ENCODE measurements at regions not wholly inside any gene's neighbourhood (a gene's known extent, or its start where the extent isn't known, plus 50 kb on each side); places are given as distances from the start of the nearest gene placed in this dataset.

DNA sequence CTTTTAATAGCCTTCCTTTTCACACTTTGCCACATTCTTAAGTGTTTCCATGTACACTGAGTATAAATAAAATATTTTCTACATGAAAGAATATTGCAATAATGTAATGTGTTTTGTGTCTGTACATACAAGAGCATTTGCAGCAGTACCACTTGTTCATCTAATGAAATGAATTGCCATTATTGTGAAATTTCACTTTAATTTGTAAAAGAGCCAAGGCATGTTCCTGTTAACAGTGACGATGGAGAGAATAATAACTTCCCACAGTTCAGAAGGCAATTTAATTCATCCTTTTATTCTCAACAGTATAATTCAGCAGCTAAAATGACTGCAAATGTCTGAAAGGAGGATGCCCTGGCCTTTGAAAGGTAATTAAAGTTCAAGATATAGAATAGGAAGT lies 853.9 kb downstream of the LRRTM4 start:
- Histone ChIP-seq H4K20me1 (ENCODE audit: control insufficient read depth, insufficient read depth, low read depth, low read length) (no peaks in the 10 kb centered on the region), H3K4me3 (ENCODE audit: low read length) (no peak overlapping the region), H3K4me1 (ENCODE audit: control insufficient read depth, low read length) (no peaks in the 10 kb centered on the region), H3K4me2 (ENCODE audit: low read length) (no peak overlapping the region), H3K9me3 (ENCODE audit: control insufficient read depth, insufficient read depth, low read length) (no peaks in the 10 kb centered on the region), H3F3A (ENCODE audit: control insufficient read depth, insufficient read depth) (no peaks in the 10 kb centered on the region), H3K27me3 (ENCODE audit: control insufficient read depth, low read length) (no peaks in the 10 kb centered on the region), H3K27ac (ENCODE audit: low read depth, low read length) (no peak overlapping the region), H3K36me3 (ENCODE audit: control insufficient read depth, low read length) (no peaks in the 10 kb centered on the region), H3K79me2 (ENCODE audit: control insufficient read depth, low read length) (no peaks in the 10 kb centered on the region), H3K9me2 (replicated peaks; ENCODE audit: control insufficient read depth, low read length) (no peaks in the 10 kb centered on the region)
- TF ChIP-seq, protein P1, sequence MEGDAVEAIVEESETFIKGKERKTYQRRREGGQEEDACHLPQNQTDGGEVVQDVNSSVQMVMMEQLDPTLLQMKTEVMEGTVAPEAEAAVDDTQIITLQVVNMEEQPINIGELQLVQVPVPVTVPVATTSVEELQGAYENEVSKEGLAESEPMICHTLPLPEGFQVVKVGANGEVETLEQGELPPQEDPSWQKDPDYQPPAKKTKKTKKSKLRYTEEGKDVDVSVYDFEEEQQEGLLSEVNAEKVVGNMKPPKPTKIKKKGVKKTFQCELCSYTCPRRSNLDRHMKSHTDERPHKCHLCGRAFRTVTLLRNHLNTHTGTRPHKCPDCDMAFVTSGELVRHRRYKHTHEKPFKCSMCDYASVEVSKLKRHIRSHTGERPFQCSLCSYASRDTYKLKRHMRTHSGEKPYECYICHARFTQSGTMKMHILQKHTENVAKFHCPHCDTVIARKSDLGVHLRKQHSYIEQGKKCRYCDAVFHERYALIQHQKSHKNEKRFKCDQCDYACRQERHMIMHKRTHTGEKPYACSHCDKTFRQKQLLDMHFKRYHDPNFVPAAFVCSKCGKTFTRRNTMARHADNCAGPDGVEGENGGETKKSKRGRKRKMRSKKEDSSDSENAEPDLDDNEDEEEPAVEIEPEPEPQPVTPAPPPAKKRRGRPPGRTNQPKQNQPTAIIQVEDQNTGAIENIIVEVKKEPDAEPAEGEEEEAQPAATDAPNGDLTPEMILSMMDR (IDR thresholded peaks at IDR 0.05; ENCODE audit: low read depth, low read length, poor library complexity, severe bottlenecking), result no peak
- no peak for TF ChIP-seq EZH2phosphoT487 (IDR thresholded peaks at IDR 0.05; ENCODE audit: borderline replicate concordance, low read length)

DNA sequence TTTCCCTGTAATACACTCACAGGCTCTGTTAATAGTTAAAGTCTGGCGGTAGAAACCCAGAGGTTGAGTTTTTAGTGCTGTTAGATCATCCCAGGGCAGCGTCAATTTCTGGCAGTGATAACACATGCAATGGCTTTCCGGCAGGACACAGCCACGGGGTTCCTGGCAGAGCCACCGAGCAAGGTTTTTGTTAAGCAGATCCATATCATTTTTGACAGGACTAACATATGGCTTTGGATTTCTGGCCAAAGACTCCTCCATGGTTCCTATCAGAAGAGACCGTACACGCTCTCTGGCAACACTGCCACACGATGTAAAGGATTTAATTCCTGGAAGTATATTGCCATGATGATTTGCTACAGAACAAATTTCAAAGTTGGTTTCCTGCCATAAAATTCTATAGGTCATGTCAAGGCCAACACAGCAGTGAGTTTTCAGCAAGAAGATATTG lies 854.3 kb downstream of the LRRTM4 start:
- Histone ChIP-seq H3F3A (ENCODE audit: control insufficient read depth, insufficient read depth) (no peaks in the 10 kb centered on the region), H3K9me2 (replicated peaks; ENCODE audit: control insufficient read depth, low read length) (no peaks in the 10 kb centered on the region), H3K4me3 (ENCODE audit: low read length) (no peak overlapping the region), H3K27me3 (ENCODE audit: control insufficient read depth, low read length) (no peaks in the 10 kb centered on the region), H4K20me1 (ENCODE audit: control insufficient read depth, insufficient read depth, low read depth, low read length) (no peaks in the 10 kb centered on the region), H3K79me2 (ENCODE audit: control insufficient read depth, low read length) (no peaks in the 10 kb centered on the region), H3K36me3 (ENCODE audit: control insufficient read depth, low read length) (no peaks in the 10 kb centered on the region), H3K9me3 (ENCODE audit: control insufficient read depth, insufficient read depth, low read length) (no peaks in the 10 kb centered on the region), H3K4me2 (ENCODE audit: low read length) (no peak overlapping the region), H3K27ac (ENCODE audit: low read depth, low read length) (no peak overlapping the region), H3K4me1 (ENCODE audit: control insufficient read depth, low read length) (no peaks in the 10 kb centered on the region)
- TF ChIP-seq, protein P1 (IDR thresholded peaks at IDR 0.05; ENCODE audit: low read depth, low read length, poor library complexity, severe bottlenecking), result no peak
- no peak for TF ChIP-seq EZH2phosphoT487 (IDR thresholded peaks at IDR 0.05; ENCODE audit: borderline replicate concordance, low read length)

DNA sequence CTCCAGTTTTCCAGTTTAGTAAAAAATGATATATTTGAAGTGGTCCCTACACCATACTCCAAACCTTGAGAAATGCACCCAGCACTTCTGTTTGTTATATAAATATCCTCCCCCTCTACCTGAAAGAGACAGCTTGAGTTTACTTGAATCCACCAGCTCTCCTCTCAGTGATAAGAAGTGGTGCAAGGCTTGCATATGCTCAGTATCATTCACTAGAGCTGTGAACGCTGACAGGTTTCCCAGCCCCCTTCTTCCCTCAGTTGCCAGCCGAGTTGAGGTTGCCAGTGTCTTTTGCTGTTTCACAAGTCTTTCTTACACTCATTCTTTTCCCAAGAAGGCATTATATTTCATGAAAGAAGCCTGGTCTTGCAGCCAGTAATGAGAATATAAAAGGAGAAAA lies 880.0 kb downstream of the LRRTM4 start:
- no peak for TF ChIP-seq EZH2phosphoT487 (IDR thresholded peaks at IDR 0.05; ENCODE audit: borderline replicate concordance, low read length)
- TF ChIP-seq, protein P1 (IDR thresholded peaks at IDR 0.05; ENCODE audit: low read depth, low read length, poor library complexity, severe bottlenecking), result no peak
- Histone ChIP-seq H3K27me3 (ENCODE audit: control insufficient read depth, low read length) (no peaks in the 10 kb centered on the region), H3K79me2 (ENCODE audit: control insufficient read depth, low read length) (no peaks in the 10 kb centered on the region), H4K20me1 (ENCODE audit: control insufficient read depth, insufficient read depth, low read depth, low read length) (no peaks in the 10 kb centered on the region), H3K9me3 (ENCODE audit: control insufficient read depth, insufficient read depth, low read length) (no peaks in the 10 kb centered on the region), H3K27ac (ENCODE audit: low read depth, low read length) (no peak overlapping the region), H3F3A (ENCODE audit: control insufficient read depth, insufficient read depth) (no peaks in the 10 kb centered on the region), H3K4me2 (ENCODE audit: low read length) (no peak overlapping the region), H3K9me2 (replicated peaks; ENCODE audit: control insufficient read depth, low read length) (no peaks in the 10 kb centered on the region), H3K4me3 (ENCODE audit: low read length) (no peak overlapping the region), H3K36me3 (ENCODE audit: control insufficient read depth, low read length) (no peaks in the 10 kb centered on the region), H3K4me1 (ENCODE audit: control insufficient read depth, low read length) (no peaks in the 10 kb centered on the region)

DNA sequence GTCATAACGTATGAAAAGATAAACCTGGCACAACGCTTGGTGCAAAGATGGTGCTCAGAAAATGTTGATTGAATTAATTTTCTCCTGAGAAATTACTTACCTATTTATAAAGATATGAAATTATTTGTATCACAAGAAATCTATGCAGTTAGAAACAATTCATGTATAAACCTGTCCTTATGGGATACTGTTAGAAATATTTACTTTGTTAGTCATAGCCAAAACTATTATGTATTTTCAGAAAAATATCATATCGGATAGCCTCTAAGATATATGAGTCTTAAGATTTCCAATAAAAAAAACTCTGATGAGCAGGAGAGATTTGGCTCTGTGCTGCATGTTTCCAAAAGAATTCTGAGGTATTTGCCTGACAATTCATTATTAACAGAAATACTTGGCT lies 880.7 kb downstream of the LRRTM4 start:
- Histone ChIP-seq H3K4me2 (ENCODE audit: low read length) (no peak overlapping the region), H3K79me2 (ENCODE audit: control insufficient read depth, low read length) (no peaks in the 10 kb centered on the region), H3K4me3 (ENCODE audit: low read length) (no peak overlapping the region), H4K20me1 (ENCODE audit: control insufficient read depth, insufficient read depth, low read depth, low read length) (no peaks in the 10 kb centered on the region), H3K9me3 (ENCODE audit: control insufficient read depth, insufficient read depth, low read length) (no peaks in the 10 kb centered on the region), H3K36me3 (ENCODE audit: control insufficient read depth, low read length) (no peaks in the 10 kb centered on the region), H3K27ac (ENCODE audit: low read depth, low read length) (no peak overlapping the region), H3K27me3 (ENCODE audit: control insufficient read depth, low read length) (no peaks in the 10 kb centered on the region), H3K9me2 (replicated peaks; ENCODE audit: control insufficient read depth, low read length) (no peaks in the 10 kb centered on the region), H3K4me1 (ENCODE audit: control insufficient read depth, low read length) (no peaks in the 10 kb centered on the region), H3F3A (ENCODE audit: control insufficient read depth, insufficient read depth) (no peaks in the 10 kb centered on the region)
- TF ChIP-seq, protein P1 (IDR thresholded peaks at IDR 0.05; ENCODE audit: low read depth, low read length, poor library complexity, severe bottlenecking), result no peak
- TF ChIP-seq EZH2phosphoT487 (IDR thresholded peaks at IDR 0.05; ENCODE audit: borderline replicate concordance, low read length), result no peak
